Stomach (tissue), 8 donors: ENCODE measurements at regions not wholly inside any gene's neighbourhood (a gene's known extent, or its start where the extent isn't known, plus 50 kb on each side); places are given as distances from the start of the nearest gene placed in this dataset.
"Not testable (repeated sequence)": the region's sequence is repeated elsewhere in the genome, so short reads cannot be mapped to it uniquely, and the experiment has no call there.

Experiments used
- DNase-seq, 2 donors: peaks; one replicate each; pipeline versions ENCODE4 v3.0.0 to v3.0.0-alpha.2; 2013 to 2019
- H3K27ac ChIP-seq, 5 donors: fragments of 200-600 bp in 4 of 5; sonication (generic) in 4 of 5; one replicate each; pipeline ENCODE4 v1.5.1; 2013 to 2019; ENCODE audit warnings: mild to moderate bottlenecking in 1 of 5, moderate library complexity in 1 of 5
- H3K27me3 ChIP-seq, 3 donors: fragments of 200-600 bp; sonication (generic); one replicate each; pipeline ENCODE4 v1.5.1; 2017 to 2019; ENCODE audit warnings: mixed run types in 1 of 3
- H3K36me3 ChIP-seq, 4 donors: fragments of 200-600 bp; sonication (generic); 1 replicate in 3 of 4; 2 replicates in 1 of 4; pipeline ENCODE4 v1.5.1; 2016 to 2019
- H3K4me1 ChIP-seq, 4 donors: fragments of 200-600 bp; sonication (generic); one replicate each; pipeline ENCODE4 v1.5.1; 2016 to 2019
- H3K4me3 ChIP-seq, 4 donors: fragments of 200-600 bp; sonication (generic) in 3 of 4; one replicate each; pipeline ENCODE4 v1.5.1; 2016 to 2019; ENCODE audit warnings: mild to moderate bottlenecking in 1 of 4
- H3K9me3 ChIP-seq, 4 donors: fragments of 200-600 bp; sonication (generic); one replicate each; pipeline ENCODE4 v1.5.1; 2016 to 2019
- CTCF ChIP-seq, 7 experiments: fragments of 450-650 bp in 4 of 7; fragments of 200-600 bp in 3 of 7; sonication (generic) in 3 of 7; IDR thresholded peaks; one replicate each; pipeline ENCODE4 v1.5.1; 2016 to 2019; ENCODE audit warnings: antibody characterized with exemption in 7 of 7, control low read depth in 2 of 7, mild to moderate bottlenecking in 1 of 7
- EP300 ChIP-seq: sonication (generic); formaldehyde crosslinking; IDR thresholded peaks from one replicate; pipeline ENCODE4 v1.6.1; 2017; ENCODE audit warnings: antibody characterized with exemption
- POLR2A ChIP-seq, 4 donors: fragments of 450-650 bp; IDR thresholded peaks; one replicate each; pipeline ENCODE4 v1.6.1; 2016; ENCODE audit warnings: antibody characterized with exemption in 4 of 4, control low read depth in 2 of 4, mild to moderate bottlenecking in 1 of 4, moderate library complexity in 1 of 4
- POLR2AphosphoS5 ChIP-seq, 3 donors: sonication (generic); formaldehyde crosslinking; IDR thresholded peaks; one replicate each; pipeline ENCODE4 v1.6.1; 2016; ENCODE audit warnings: antibody characterized with exemption in 3 of 3
- whole genome bisulfite sequencing, 5 donors: extraction: QIAGEN DNeasy Blood & Tissue Kit in 3 of 5; methylation state at CpG; one replicate each; pipeline versions ENCODE4 v1.1.5 to v1.1.7; 2013 to 2018; 5-methylcytosine and 5-hydroxymethylcytosine counted together
- intact Hi-C: fragments of 100-400 bp; cut with DNase I; formaldehyde crosslinking; loops from one replicate; pipeline ENCODE4 v1.15.1; 2023; ENCODE audit warnings: low total_unique reads
- donor health status: healthy with polysubstance abuse.
- donor health status: Bipolar disorder and iron deficiency.
- donor health status: healthy.

DNA sequence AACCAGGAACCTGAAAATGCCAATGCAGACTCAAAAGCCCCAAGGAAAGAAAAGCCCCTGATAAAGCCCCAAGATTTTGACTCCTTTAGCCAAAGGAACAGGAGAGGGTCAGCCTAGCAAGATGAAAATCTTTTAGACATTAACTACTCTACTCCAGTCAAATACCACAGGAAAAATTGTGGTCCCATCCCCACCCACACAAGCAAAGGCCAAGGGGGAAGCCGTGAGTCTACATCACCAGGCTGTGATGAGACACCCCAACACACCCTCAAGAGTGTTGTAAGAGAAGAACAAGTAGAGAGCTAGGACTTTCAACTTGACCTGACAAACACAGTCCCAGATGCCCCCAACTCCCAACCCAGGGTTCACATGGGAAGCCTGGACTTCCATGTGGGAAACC, 192.8 kb upstream of the NR5A2 start:
- DNase-seq = no peak
- Histone ChIP-seq H3K27ac (no peak overlapping the region), H3K9me3 (peaks cover 0 to 5% (median 0%) of the 10 kb centered on the region in 4 donors), H3K27me3 (no peaks in the 10 kb centered on the region), H3K4me1 (no peaks in the 10 kb centered on the region), H3K36me3 (no peaks in the 10 kb centered on the region), H3K4me3 (no peak overlapping the region)
- intact Hi-C loops = no loop called here
- 21 to 82% (median 57%) methylated on average over 1 of the region's 1 CpG for WGBS, 5 donors
- TF ChIP-seq CTCF (IDR thresholded peaks at IDR 0.05) (no peak), POLR2AphosphoS5 (IDR thresholded peaks at IDR 0.05) (no peak), EP300 (no peak), POLR2A (IDR thresholded peaks at IDR 0.05) (no peak)

DNA sequence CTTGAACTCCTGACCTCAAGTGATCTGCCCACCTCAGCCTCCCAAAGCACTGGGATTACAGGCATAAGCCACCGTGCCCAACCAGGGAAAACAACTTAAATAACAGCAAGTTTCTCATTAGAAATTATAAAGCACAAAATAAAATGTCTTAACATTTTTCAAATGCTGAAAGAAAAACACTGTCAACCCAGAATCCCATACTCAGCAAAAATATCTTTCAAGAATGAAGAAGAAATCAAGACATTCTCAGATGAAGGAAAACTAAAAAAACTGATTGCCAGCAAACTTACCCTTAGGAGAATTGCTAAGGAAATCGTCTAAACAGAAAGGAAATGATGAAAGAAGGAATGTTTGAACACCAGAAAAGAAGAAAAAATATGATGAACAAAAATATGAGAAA, 191.1 kb upstream of the NR5A2 start:
- WGBS, 5 donors = 73 to 83% (median 78%) methylated on average over 2 of the region's 2 CpGs
- DNase-seq = no peak
- no peaks in the 10 kb centered on the region for H3K27me3 ChIP-seq
- intact Hi-C loops = no loop called here
- H3K4me1 ChIP-seq = no peaks in the 10 kb centered on the region
- H3K36me3 ChIP-seq = no peaks in the 10 kb centered on the region
- TF ChIP-seq EP300 (no peak), CTCF (IDR thresholded peaks at IDR 0.05) (no peak), POLR2AphosphoS5 (IDR thresholded peaks at IDR 0.05) (no peak)
- no peak overlapping the region for H3K4me3 ChIP-seq
- no peak overlapping the region for H3K27ac ChIP-seq
- peaks cover 0 to 5% (median 0%) of the 10 kb centered on the region in 4 donors for H3K9me3 ChIP-seq

DNA sequence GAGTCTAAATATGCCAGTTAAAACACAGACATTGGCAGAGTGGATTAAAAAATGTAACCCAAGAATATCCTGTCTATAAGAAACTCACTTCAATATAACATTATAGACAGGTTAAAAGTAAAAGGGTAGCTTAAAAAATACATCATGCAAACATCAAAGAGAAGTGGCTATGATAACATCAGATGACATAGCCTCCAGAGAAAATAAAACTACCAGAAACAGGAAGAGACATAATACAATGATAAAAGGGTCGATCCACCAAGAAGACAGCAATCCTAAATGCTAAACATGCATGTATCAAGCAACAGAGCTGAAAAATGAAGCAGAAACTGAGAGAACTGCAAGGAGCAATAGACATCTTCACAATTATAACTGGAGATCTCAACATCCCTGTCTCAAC, 190.2 kb upstream of the NR5A2 start:
- Histone ChIP-seq H3K36me3 (no peaks in the 10 kb centered on the region), H3K4me1 (no peaks in the 10 kb centered on the region), H3K27ac (no peak overlapping the region), H3K9me3 (peaks cover 0 to 5% (median 0%) of the 10 kb centered on the region in 4 donors), H3K4me3 (no peak overlapping the region), H3K27me3 (no peaks in the 10 kb centered on the region)
- intact Hi-C loops = no loop called here
- DNase-seq = no peak
- 48 to 79% (median 72%) methylated on average over 1 of the region's 1 CpG for WGBS, 5 donors
- TF ChIP-seq EP300 = no peak
- no peak for TF ChIP-seq CTCF (IDR thresholded peaks at IDR 0.05)
- no peak for TF ChIP-seq POLR2AphosphoS5 (IDR thresholded peaks at IDR 0.05)
- TF ChIP-seq POLR2A (IDR thresholded peaks at IDR 0.05) = no peak

- DNase-seq, intact Hi-C loops, H3K27me3 ChIP-seq, H3K27ac ChIP-seq, H3K4me1 ChIP-seq, H3K9me3 ChIP-seq, H3K36me3 ChIP-seq, H3K4me3 ChIP-seq: not testable (repeated sequence)
- 90 to 98% (median 95%) methylated on average over 8 of the region's 8 CpGs for WGBS, 5 donors
These were observed 187.9 kb upstream of the NR5A2 start for GRCh38 chr1:199839608-199840007.

- H3K27me3 ChIP-seq, H3K4me1 ChIP-seq, H3K27ac ChIP-seq, H3K9me3 ChIP-seq, H3K4me3 ChIP-seq, intact Hi-C loops, DNase-seq, H3K36me3 ChIP-seq: not testable (repeated sequence)
- WGBS, 5 donors = 89 to 96% (median 94%) methylated on average over 2 of the region's 2 CpGs
These were observed 184.4 kb upstream of the NR5A2 start for GRCh38 chr1:199843096-199843495.

DNA sequence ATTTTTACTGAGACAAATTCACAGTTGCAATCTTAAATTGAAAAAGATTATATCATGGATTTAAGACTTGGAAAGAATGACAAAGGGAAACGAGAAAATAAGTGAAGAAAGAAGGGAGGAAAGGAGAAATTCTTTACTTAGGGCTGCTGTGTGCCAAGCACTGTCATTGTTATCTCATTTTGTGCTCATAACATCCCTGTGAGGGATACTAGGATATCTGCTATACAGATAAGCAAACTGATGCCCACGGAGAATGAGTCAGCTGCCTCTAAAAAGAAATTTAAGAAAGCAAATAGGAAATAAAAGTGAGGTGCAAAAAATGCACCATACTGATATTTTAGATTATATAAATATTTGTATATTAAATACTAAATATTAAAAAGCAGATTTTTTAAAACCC, 183.6 kb upstream of the NR5A2 start:
- Histone ChIP-seq H3K36me3 (no peaks in the 10 kb centered on the region), H3K9me3 (no peaks in the 10 kb centered on the region), H3K27me3 (no peaks in the 10 kb centered on the region), H3K27ac (no peak overlapping the region), H3K4me3 (no peak overlapping the region), H3K4me1 (no peaks in the 10 kb centered on the region)
- 12 to 24% (median 14%) methylated on average over 2 of the region's 2 CpGs for WGBS, 5 donors
- intact Hi-C loops = no loop called here
- TF ChIP-seq POLR2A (IDR thresholded peaks at IDR 0.05) (no peak), POLR2AphosphoS5 (IDR thresholded peaks at IDR 0.05) (no peak), CTCF (IDR thresholded peaks at IDR 0.05) (no peak), EP300 (no peak)
- no peak for DNase-seq
